T47D (cell line): ENCODE measurements at regions not wholly inside any gene's neighbourhood (a gene's known extent, or its start where the extent isn't known, plus 50 kb on each side); places are given as distances from the start of the nearest gene placed in this dataset.

Experiments
- DNase-seq, 2 experiments: peaks; one replicate each; pipeline versions ENCODE4 v3.0.0 to v3.0.0-alpha.2; 2011 to 2012; ENCODE audit warnings: low read depth in 1 of 2, low spot score in 1 of 2
- JUND ChIP-seq: IDR thresholded peaks from 2 replicates; pipeline ENCODE4 v1.6.1; 2012; ENCODE audit warnings: low read depth
- in situ Hi-C: cut with HindIII; loops from 2 replicates; pipeline ENCODE4 v1.10.0; 2016; ENCODE audit warnings: low sequenced_read_pairs, low pct_unique_long_range_greater_than_20kb

DNA sequence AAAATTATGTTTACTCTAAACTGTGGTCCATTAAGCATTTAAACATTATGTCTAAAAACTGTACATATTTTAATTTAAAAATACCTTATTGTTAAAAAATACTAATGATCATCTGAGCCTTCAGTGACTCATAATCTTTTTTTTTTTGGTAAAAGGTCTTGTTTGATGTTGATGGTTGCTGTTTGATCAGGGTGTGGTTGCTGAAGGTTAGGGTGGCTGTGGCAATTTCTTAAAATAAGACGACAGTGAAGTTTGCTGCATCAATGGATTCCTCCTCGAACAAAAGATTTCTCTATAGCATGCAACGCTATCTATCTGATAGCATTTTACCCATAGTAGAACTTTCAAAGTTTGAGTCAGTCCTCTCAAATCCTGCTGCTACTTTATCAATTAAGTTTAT is 180.0 kb upstream of the AHR start:
- no peak for TF ChIP-seq JUND
- no peak for DNase-seq
- in situ Hi-C loops: no loop called here

DNA sequence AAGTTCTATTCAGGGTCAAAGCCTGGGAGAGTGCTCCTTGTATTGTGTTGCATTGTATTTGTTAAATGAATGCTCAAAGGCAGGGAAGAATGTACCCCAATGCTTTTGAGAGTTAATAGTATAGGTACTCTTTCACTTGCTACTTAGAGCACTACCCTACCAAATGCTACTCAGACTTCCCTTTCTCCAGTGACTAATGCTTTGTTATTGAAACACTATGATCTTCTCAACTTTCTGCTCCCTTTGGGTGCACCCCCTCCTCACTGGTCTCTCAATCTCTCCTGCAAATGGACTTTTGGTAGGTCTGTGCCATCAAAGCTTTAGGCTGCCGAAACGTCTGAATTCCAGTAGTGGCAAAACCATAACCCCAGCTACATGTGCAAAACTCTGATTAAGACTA is 177.7 kb upstream of the AHR start:
- no peak for TF ChIP-seq JUND
- no peak for DNase-seq
- in situ Hi-C loops: no loop called here

DNA sequence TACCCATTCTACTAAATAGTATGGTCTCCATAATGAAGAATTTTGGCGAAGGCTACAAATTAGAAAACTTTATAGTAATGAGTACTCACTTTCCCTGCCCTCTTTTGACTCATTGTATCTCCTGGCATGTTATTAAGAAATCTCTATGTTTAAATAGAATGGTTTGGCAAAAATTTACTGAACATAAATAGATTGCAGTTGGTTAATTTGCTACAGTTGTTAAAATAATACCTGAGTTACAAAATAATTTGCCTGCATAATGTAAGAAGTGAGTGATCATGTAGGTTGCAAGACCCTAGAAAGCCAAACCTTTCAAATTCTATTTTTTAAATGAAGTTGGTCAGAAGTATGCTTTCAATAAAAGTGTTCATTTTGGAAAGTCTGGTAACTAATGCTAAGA is 176.8 kb upstream of the AHR start:
- DNase-seq: no peak
- in situ Hi-C loops: no loop called here
- TF ChIP-seq JUND: no peak

DNA sequence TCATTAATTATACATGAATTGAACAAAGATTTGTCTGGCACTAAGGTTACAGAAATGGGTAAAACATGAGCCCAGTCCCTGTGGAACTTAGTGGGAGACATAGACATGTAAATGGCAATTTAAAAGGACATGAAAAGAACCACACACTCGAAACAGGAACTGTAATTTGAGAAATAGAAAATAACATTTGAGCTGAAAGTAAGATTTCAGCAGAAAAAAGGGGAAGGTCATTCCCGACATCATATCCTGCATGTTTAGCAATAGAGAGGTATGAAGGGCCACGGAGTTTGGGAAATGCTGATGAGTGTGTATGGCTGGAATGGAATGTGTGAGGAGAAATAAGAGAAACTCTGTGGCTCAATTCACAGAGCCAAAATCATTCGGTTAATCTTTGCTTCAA is 175.4 kb upstream of the AHR start:
- DNase-seq: no peak
- in situ Hi-C loops: no loop called here
- TF ChIP-seq JUND: no peak

DNA sequence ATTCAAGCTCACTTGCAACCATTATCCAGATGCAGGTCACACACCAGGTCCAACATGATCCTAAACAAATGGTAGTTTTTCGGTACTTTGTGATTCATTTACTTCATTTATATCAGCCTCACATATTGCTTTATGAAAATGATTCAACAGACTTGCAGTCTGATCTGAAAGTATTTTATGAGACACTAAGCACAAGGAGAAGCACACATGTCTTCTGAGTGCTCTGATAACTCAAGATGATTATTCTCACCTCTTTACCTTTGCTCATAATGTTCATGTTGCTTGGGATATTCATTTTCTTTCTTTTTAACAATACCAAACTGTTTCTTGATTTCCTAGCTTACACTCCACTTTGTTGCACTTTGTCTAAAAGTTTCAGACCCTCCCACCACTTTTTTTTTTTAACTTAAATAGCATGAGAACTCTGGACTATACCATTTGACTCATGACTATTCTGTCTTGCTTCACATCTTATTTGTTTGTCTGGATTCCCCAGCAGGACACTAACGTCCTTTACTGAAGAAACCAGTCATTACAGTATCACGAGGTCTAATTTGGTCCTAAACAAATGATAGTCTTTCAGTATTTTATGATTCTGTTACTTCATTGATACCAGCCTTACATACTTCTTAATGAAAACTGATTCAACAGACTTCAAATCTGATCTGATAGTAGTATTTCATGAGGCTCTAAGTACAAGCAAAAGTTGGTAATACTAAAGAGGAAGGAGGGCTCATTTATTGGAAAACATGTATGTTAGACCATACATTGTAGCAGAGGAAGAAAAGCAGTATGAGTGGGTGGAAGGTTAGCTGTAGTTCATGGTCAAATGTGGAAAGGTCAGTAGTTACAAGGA is 171.8 kb upstream of the AHR start:
- no peak for TF ChIP-seq JUND
- in situ Hi-C loops: no loop called here
- DNase-seq: no peak

DNA sequence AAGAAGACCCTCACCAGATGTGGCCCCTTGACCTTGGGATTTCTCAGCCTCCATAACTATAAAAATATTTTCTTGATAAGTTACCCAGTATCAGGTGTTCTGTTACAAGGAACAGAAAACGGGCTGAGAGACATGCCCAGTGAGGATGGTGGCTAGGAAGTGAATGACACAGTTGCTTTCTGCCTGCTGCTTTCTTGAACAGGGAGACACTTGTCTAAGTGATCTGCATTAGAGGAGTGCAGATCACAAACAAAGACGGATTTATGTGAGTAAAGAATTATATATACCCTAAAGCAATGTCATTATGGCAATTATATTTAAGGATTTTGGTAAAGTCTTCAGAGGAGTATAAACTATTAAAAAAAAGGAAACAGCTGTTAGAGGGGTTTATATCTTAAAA is 169.2 kb upstream of the AHR start:
- in situ Hi-C loops: no loop called here
- DNase-seq: no peak
- no peak for TF ChIP-seq JUND

DNA sequence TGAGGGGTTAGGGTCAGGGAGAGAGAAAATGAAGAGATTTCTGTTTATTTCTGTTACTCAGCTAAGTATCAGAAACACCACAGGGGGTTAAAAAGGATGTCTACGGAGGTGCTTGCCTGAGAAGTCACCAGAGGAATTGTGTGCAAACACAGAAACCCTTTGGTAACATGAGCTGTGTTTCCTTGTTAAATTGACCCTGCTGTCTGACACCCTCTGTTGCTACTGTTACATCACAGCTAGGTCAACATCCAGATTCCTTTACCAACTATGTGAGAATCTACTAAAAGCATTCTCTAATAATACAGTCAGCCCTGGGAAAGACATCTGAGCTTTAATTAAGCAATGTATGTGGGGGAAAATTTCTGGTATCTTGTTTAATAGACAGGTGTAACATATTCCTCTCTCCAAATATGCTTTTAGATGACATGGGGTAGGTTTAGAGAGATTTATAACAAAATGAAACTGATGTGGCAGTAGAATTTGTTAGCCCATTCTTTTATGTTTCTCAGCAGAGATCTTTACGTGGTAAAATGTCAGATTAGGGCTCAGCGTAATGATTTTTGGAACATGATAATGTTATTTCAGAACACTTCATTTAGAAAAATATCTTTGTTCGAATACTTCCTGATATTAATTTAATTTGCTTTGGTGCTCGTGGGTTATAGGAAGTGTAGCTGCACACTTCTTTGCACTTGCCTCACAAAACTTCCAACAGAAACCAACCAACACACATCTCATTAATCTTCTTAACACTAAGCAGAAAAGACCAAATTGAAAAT is 168.0 kb upstream of the AHR start:
- DNase-seq: peak; percentile 59 to 93
- no peak for TF ChIP-seq JUND
- in situ Hi-C loops: no loop called here

DNA sequence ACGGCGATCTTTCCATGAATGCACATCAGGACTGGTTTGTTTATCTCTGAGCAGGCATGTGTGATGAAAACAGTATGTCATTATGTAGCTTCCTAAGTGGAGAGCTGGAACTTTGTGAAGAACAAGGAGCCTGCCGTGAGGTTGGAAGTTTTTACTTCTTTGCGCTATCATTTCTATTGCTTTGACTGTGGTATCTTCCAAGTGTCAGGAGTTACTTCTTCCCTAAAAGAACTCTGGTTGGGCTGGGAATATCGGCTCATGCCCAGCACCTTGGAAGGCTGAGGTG is 167.4 kb upstream of the AHR start:
- DNase-seq: peak in 1 of 2 experiments; percentile 36
- in situ Hi-C loops: no loop called here
- no peak for TF ChIP-seq JUND

DNA sequence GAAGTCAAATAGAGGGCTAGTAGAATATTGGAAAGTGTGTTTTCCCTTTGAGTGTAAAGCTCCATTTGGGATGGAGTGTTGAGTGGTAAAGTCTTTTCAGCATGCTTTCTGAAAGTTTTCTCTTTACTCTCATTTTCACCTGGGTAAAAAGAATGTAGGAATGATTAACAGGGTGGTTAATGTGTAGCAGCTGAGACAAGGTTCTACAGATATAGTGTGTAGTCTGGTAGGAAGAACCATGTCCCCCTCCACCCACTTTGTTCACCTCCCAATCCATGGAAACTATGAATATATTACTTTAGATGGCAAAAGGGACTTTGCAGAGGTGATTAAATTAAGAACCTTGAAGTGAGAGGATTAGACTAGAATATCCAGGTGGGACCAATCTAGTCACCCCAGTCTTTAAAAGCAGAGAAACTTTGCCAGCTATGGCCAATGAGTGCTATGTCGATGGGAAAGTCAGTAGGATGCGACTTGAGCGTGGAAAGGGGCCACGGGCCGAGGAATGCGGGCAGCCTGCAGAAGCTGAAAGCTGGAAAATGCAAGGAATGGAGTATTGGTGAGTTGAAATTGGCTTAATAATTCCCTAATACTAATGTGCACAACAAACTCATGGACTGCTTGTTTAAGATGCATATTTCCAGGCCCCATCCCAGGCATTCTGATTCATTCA is 166.3 kb upstream of the AHR start:
- DNase-seq: no peak
- in situ Hi-C loops: no loop called here
- TF ChIP-seq JUND: no peak

DNA sequence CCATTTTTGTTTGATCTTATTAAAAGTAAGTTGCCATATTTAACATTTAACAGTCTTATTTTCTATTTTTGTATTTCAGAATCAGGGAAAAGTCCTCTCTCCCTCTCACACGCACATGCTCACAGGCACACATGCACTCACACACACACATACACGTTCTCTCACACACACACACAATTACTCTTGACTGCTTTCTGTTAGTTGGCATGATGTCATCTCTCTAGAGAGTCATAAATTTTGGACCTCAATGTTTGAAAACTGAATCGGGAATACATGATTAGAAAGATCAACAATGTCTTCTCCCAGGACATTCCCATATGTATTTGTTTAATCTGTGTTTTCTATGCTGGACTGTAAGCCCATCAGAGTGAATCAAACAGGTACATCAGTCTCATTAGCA is 165.7 kb upstream of the AHR start:
- DNase-seq: no peak

DNA sequence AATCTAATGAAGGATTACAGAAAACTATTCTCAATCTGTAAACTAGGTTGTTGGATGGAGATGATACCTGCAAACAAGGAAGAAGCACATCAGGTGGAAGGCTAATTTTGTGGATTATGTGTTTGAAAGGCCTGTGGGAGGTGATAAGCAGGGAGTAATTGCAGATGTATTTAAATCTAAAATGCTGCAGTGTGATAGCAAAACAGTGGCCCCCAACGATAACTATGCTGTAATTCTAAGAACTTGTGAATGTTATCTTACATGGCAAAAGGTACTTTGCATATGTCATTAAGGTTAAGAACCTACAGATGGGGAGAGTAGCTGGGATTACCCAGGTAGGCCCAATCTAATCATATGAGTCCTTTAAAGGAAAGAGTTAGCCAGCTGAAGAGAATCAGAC is 164.5 kb upstream of the AHR start:
- TF ChIP-seq JUND: no peak
- in situ Hi-C loops: no loop called here
- no peak for DNase-seq

More for the DNA sequence above, 165.7 kb upstream of the AHR start:
- TF ChIP-seq JUND: no peak
- in situ Hi-C loops: no loop called here

DNA sequence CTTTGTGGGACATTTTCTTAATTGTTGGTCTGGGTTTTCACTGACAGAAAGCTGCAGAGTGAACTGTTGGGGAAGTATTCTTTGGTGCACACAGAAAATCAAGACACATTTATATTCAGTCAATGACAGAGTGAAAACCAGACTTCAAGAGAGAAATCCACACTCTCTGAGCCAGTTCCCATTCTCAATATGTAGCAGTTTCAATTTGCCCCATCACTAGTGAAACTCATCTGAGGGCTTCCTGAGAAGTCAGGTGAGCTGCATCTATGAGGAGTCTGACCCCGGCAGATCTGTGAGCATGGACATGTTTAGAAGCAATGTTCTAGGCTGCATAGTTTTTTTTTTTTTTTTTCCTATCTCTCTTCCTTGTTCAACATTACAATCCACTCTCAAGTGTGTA is 163.7 kb upstream of the AHR start:
- TF ChIP-seq JUND: no peak
- DNase-seq: no peak
- in situ Hi-C loops: no loop called here

DNA sequence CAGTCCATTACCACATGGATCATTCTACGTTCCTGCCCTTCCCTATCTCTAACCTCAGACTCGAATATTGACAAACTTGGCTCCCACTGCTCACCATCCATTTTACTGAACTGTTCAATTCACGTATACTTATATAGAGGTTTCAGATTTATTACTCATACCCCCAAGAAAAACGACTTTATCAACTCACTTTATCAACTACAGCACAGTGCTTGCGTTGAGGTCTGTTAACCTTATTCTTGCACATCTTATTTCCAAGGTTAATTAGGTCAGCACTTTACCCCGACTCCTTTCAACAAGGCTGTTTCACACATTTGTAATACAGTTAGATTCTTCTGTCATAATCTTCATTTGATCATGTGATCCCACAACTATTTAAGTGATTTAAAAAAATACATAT is 162.3 kb upstream of the AHR start:
- no peak for DNase-seq
- in situ Hi-C loops: no loop called here
- TF ChIP-seq JUND: no peak

DNA sequence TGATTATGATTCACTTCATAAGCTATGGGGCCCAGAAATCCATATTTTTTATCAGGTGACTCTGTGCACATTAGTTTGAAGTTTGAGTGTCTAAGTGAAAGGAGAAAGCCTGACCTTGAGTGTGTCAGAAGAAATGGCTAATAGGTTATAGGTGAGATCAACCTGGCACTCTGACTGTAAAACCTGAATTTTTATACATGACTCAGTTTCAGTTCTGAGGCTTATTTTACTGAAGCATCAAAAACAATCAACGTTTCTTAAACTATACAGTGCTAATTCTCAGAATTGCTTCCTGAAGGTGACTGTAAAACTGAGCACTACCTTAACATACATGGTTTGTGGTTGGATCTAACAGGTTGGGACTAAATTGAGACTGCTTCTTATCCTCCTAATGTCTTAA is 159.4 kb upstream of the AHR start:
- in situ Hi-C loops: no loop called here
- no peak for TF ChIP-seq JUND
- no peak for DNase-seq
